ENCODE measurements at regions not wholly inside any gene's neighbourhood (a gene's known extent, or its start where the extent isn't known, plus 50 kb on each side); places are given as distances from the start of the nearest gene placed in this dataset.

GRCh38 chr4:180809439-180809838 lies 1433.8 kb upstream of the TENM3 start:
- Histone ChIP-seq H3K27ac (ENCODE audit: low read depth, low read length) (no peak overlapping the region), H3K36me3 (ENCODE audit: control insufficient read depth, insufficient read depth, low read length) (no peaks in the 10 kb centered on the region), H3K4me1 (ENCODE audit: control insufficient read depth, insufficient read depth, low read length) (no peaks in the 10 kb centered on the region), H3K27me3 (ENCODE audit: control insufficient read depth, insufficient read depth, low read length) (no peaks in the 10 kb centered on the region), H3K9me3 (ENCODE audit: control insufficient read depth, insufficient read depth, low read length) (no peaks in the 10 kb centered on the region), H3K4me3 (ENCODE audit: low read depth, low read length) (no peak overlapping the region)
- 85% methylated on average over 2 of the region's 4 CpGs for WGBS (ENCODE audit: insufficient coverage)
- no peak for DNase-seq (ENCODE audit: low read depth in 4 of 6, low spot score in 6 of 6)

GRCh38 chr4:180810581-180810980 lies 1432.6 kb upstream of the TENM3 start:
- no peaks in the 10 kb centered on the region for H3K36me3 ChIP-seq (ENCODE audit: control insufficient read depth, insufficient read depth, low read length)
- H3K27me3 ChIP-seq (ENCODE audit: control insufficient read depth, insufficient read depth, low read length), result no peaks in the 10 kb centered on the region
- no peak overlapping the region for H3K4me3 ChIP-seq (ENCODE audit: low read depth, low read length)
- no peak overlapping the region for H3K27ac ChIP-seq (ENCODE audit: low read depth, low read length)
- no peaks in the 10 kb centered on the region for H3K4me1 ChIP-seq (ENCODE audit: control insufficient read depth, insufficient read depth, low read length)
- H3K9me3 ChIP-seq (ENCODE audit: control insufficient read depth, insufficient read depth, low read length), result no peaks in the 10 kb centered on the region
- DNase-seq (ENCODE audit: low read depth in 4 of 6, low spot score in 6 of 6), result no peak
- WGBS (ENCODE audit: insufficient coverage), result no CpG with 5 or more reads among the region's 1 CpG

GRCh38 chr4:180811556-180811955 lies 1431.6 kb upstream of the TENM3 start:
- H3K27me3 ChIP-seq (ENCODE audit: control insufficient read depth, insufficient read depth, low read length), result no peaks in the 10 kb centered on the region
- no peaks in the 10 kb centered on the region for H3K4me1 ChIP-seq (ENCODE audit: control insufficient read depth, insufficient read depth, low read length)
- no peaks in the 10 kb centered on the region for H3K36me3 ChIP-seq (ENCODE audit: control insufficient read depth, insufficient read depth, low read length)
- no peaks in the 10 kb centered on the region for H3K9me3 ChIP-seq (ENCODE audit: control insufficient read depth, insufficient read depth, low read length)
- DNase-seq (ENCODE audit: low read depth in 4 of 6, low spot score in 6 of 6), result no peak
- whole genome bisulfite sequencing (ENCODE audit: insufficient coverage), result no CpG with 5 or more reads among the region's 1 CpG
- H3K4me3 ChIP-seq (ENCODE audit: low read depth, low read length), result no peak overlapping the region
- no peak overlapping the region for H3K27ac ChIP-seq (ENCODE audit: low read depth, low read length)

- Histone ChIP-seq H3K27me3 (ENCODE audit: control insufficient read depth, insufficient read depth, low read length) (no peaks in the 10 kb centered on the region), H3K4me1 (ENCODE audit: control insufficient read depth, insufficient read depth, low read length) (no peaks in the 10 kb centered on the region), H3K27ac (ENCODE audit: low read depth, low read length) (no peak overlapping the region), H3K4me3 (ENCODE audit: low read depth, low read length) (no peak overlapping the region), H3K9me3 (ENCODE audit: control insufficient read depth, insufficient read depth, low read length) (no peaks in the 10 kb centered on the region), H3K36me3 (ENCODE audit: control insufficient read depth, insufficient read depth, low read length) (no peaks in the 10 kb centered on the region)
- no CpG with 5 or more reads among the region's 2 CpGs for WGBS (ENCODE audit: insufficient coverage)
- DNase-seq (ENCODE audit: low read depth in 4 of 6, low spot score in 6 of 6), result no peak
Measured at GRCh38 chr4:180812783-180813182, 1430.4 kb upstream of the TENM3 start.

- Histone ChIP-seq H3K36me3 (ENCODE audit: control insufficient read depth, insufficient read depth, low read length) (no peaks in the 10 kb centered on the region), H3K9me3 (ENCODE audit: control insufficient read depth, insufficient read depth, low read length) (no peaks in the 10 kb centered on the region), H3K27ac (ENCODE audit: low read depth, low read length) (no peak overlapping the region), H3K4me1 (ENCODE audit: control insufficient read depth, insufficient read depth, low read length) (no peaks in the 10 kb centered on the region), H3K27me3 (ENCODE audit: control insufficient read depth, insufficient read depth, low read length) (no peaks in the 10 kb centered on the region), H3K4me3 (ENCODE audit: low read depth, low read length) (no peak overlapping the region)
- DNase-seq (ENCODE audit: low read depth in 4 of 6, low spot score in 6 of 6), result peak in 2 of 6 donors; percentile 39 to 42
- no CpG with 5 or more reads among the region's 3 CpGs for WGBS (ENCODE audit: insufficient coverage)
Measured at GRCh38 chr4:180814875-180815417, 1428.3 kb upstream of the TENM3 start.

GRCh38 chr4:180817529-180817928 lies 1425.7 kb upstream of the TENM3 start:
- Histone ChIP-seq H3K27ac (ENCODE audit: low read depth, low read length) (no peak overlapping the region), H3K4me3 (ENCODE audit: low read depth, low read length) (no peak overlapping the region), H3K9me3 (ENCODE audit: control insufficient read depth, insufficient read depth, low read length) (no peaks in the 10 kb centered on the region), H3K36me3 (ENCODE audit: control insufficient read depth, insufficient read depth, low read length) (no peaks in the 10 kb centered on the region), H3K4me1 (ENCODE audit: control insufficient read depth, insufficient read depth, low read length) (no peaks in the 10 kb centered on the region), H3K27me3 (ENCODE audit: control insufficient read depth, insufficient read depth, low read length) (no peaks in the 10 kb centered on the region)
- WGBS (ENCODE audit: insufficient coverage), result 96% methylated on average over 6 of the region's 6 CpGs
- DNase-seq (ENCODE audit: low read depth in 4 of 6, low spot score in 6 of 6), result no peak

- DNase-seq (ENCODE audit: low read depth in 4 of 6, low spot score in 6 of 6), result no peak
- Histone ChIP-seq H3K4me3 (ENCODE audit: low read depth, low read length) (no peak overlapping the region), H3K27ac (ENCODE audit: low read depth, low read length) (no peak overlapping the region), H3K9me3 (ENCODE audit: control insufficient read depth, insufficient read depth, low read length) (no peaks in the 10 kb centered on the region), H3K4me1 (ENCODE audit: control insufficient read depth, insufficient read depth, low read length) (peaks cover 4% of the 10 kb centered on the region), H3K36me3 (ENCODE audit: control insufficient read depth, insufficient read depth, low read length) (no peaks in the 10 kb centered on the region), H3K27me3 (ENCODE audit: control insufficient read depth, insufficient read depth, low read length) (no peaks in the 10 kb centered on the region)
- no CpG with 5 or more reads among the region's 2 CpGs for WGBS (ENCODE audit: insufficient coverage)
Measured at GRCh38 chr4:180823108-180823507, 1420.1 kb upstream of the TENM3 start.

GRCh38 chr4:180827232-180828009 lies 1415.8 kb upstream of the TENM3 start:
- DNase-seq (ENCODE audit: low read depth in 4 of 6, low spot score in 6 of 6), result peak in 2 of 6 donors; percentile 25 to 29
- Histone ChIP-seq H3K27ac (ENCODE audit: low read depth, low read length) (no peak overlapping the region), H3K36me3 (ENCODE audit: control insufficient read depth, insufficient read depth, low read length) (no peaks in the 10 kb centered on the region), H3K27me3 (ENCODE audit: control insufficient read depth, insufficient read depth, low read length) (no peaks in the 10 kb centered on the region), H3K4me1 (ENCODE audit: control insufficient read depth, insufficient read depth, low read length) (peaks cover 4% of the 10 kb centered on the region), H3K9me3 (ENCODE audit: control insufficient read depth, insufficient read depth, low read length) (no peaks in the 10 kb centered on the region), H3K4me3 (ENCODE audit: low read depth, low read length) (peak overlapping the region; percentile 26)
- 68% methylated on average over 6 of the region's 7 CpGs for WGBS (ENCODE audit: insufficient coverage)

GRCh38 chr4:180828455-180829018 lies 1414.7 kb upstream of the TENM3 start:
- WGBS (ENCODE audit: insufficient coverage), result no CpG with 5 or more reads among the region's 2 CpGs
- Histone ChIP-seq H3K4me3 (ENCODE audit: low read depth, low read length) (no peak overlapping the region), H3K9me3 (ENCODE audit: control insufficient read depth, insufficient read depth, low read length) (no peaks in the 10 kb centered on the region), H3K36me3 (ENCODE audit: control insufficient read depth, insufficient read depth, low read length) (no peaks in the 10 kb centered on the region), H3K27ac (ENCODE audit: low read depth, low read length) (no peak overlapping the region), H3K27me3 (ENCODE audit: control insufficient read depth, insufficient read depth, low read length) (no peaks in the 10 kb centered on the region), H3K4me1 (ENCODE audit: control insufficient read depth, insufficient read depth, low read length) (peaks cover 4% of the 10 kb centered on the region)
- DNase-seq (ENCODE audit: low read depth in 4 of 6, low spot score in 6 of 6), result peak; percentile 68 to 97 (median 76)

GRCh38 chr4:180832073-180832472 lies 1411.1 kb upstream of the TENM3 start:
- no peaks in the 10 kb centered on the region for H3K36me3 ChIP-seq (ENCODE audit: control insufficient read depth, insufficient read depth, low read length)
- WGBS (ENCODE audit: insufficient coverage), result no CpG with 5 or more reads among the region's 3 CpGs
- H3K9me3 ChIP-seq (ENCODE audit: control insufficient read depth, insufficient read depth, low read length), result no peaks in the 10 kb centered on the region
- no peak for DNase-seq (ENCODE audit: low read depth in 4 of 6, low spot score in 6 of 6)
- no peak overlapping the region for H3K27ac ChIP-seq (ENCODE audit: low read depth, low read length)
- peaks cover 4% of the 10 kb centered on the region for H3K4me1 ChIP-seq (ENCODE audit: control insufficient read depth, insufficient read depth, low read length)
- no peaks in the 10 kb centered on the region for H3K27me3 ChIP-seq (ENCODE audit: control insufficient read depth, insufficient read depth, low read length)
- H3K4me3 ChIP-seq (ENCODE audit: low read depth, low read length), result no peak overlapping the region

Data from spinal cord (tissue), 9 donors.